ENCODE measurements at regions not wholly inside any gene's neighbourhood (a gene's known extent, or its start where the extent isn't known, plus 50 kb on each side); places are given as distances from the start of the nearest gene placed in this dataset.

- Histone ChIP-seq H3K27ac (ENCODE audit: low read depth, low read length) (no peak overlapping the region), H3K27me3 (ENCODE audit: insufficient read depth, low read length) (no peaks in the 10 kb centered on the region), H3K9me3 (ENCODE audit: insufficient read depth, low read depth, low read length) (no peaks in the 10 kb centered on the region), H3K36me3 (ENCODE audit: insufficient read depth, low read length) (no peaks in the 10 kb centered on the region), H3K4me3 (ENCODE audit: low read length) (no peak overlapping the region), H3K9ac (ENCODE audit: low read depth, low read length) (no peak overlapping the region), H3K4me1 (ENCODE audit: insufficient read depth, low read length) (peaks cover 11% of the 10 kb centered on the region; the same call in 1 of the 2 replicates)
- WGBS: 90% methylated on average over 3 of the region's 3 CpGs
Measured at GRCh38 chr14:61628016-61628725, 67.1 kb upstream of the HIF1A start.

GRCh38 chr14:61630399-61631044 is 64.8 kb upstream of the HIF1A start:
- Histone ChIP-seq H3K9ac (ENCODE audit: low read depth, low read length) (no peak overlapping the region), H3K27me3 (ENCODE audit: insufficient read depth, low read length) (no peaks in the 10 kb centered on the region), H3K4me3 (ENCODE audit: low read length) (no peak overlapping the region), H3K9me3 (ENCODE audit: insufficient read depth, low read depth, low read length) (no peaks in the 10 kb centered on the region), H3K36me3 (ENCODE audit: insufficient read depth, low read length) (no peaks in the 10 kb centered on the region), H3K4me1 (ENCODE audit: insufficient read depth, low read length) (peaks cover 11% of the 10 kb centered on the region; the same call in 1 of the 2 replicates), H3K27ac (ENCODE audit: low read depth, low read length) (no peak overlapping the region)
- 100% methylated on average over 2 of the region's 4 CpGs for WGBS

GRCh38 chr14:61631045-61631687 is 64.1 kb upstream of the HIF1A start:
- H3K4me1 ChIP-seq (ENCODE audit: insufficient read depth, low read length): peaks cover 11% of the 10 kb centered on the region; the same call in 1 of the 2 replicates
- WGBS: 86% methylated on average over 6 of the region's 6 CpGs
- H3K27ac ChIP-seq (ENCODE audit: low read depth, low read length): no peak overlapping the region
- no peaks in the 10 kb centered on the region for H3K27me3 ChIP-seq (ENCODE audit: insufficient read depth, low read length)
- no peaks in the 10 kb centered on the region for H3K9me3 ChIP-seq (ENCODE audit: insufficient read depth, low read depth, low read length)
- no peak overlapping the region for H3K4me3 ChIP-seq (ENCODE audit: low read length)
- no peaks in the 10 kb centered on the region for H3K36me3 ChIP-seq (ENCODE audit: insufficient read depth, low read length)
- no peak overlapping the region for H3K9ac ChIP-seq (ENCODE audit: low read depth, low read length)

GRCh38 chr14:61632401-61632800 is 62.9 kb upstream of the HIF1A start:
- Histone ChIP-seq H3K9ac (ENCODE audit: low read depth, low read length) (no peak overlapping the region), H3K4me3 (ENCODE audit: low read length) (no peak overlapping the region), H3K9me3 (ENCODE audit: insufficient read depth, low read depth, low read length) (no peaks in the 10 kb centered on the region), H3K4me1 (ENCODE audit: insufficient read depth, low read length) (peaks cover 11% of the 10 kb centered on the region; the same call in 1 of the 2 replicates), H3K36me3 (ENCODE audit: insufficient read depth, low read length) (no peaks in the 10 kb centered on the region), H3K27me3 (ENCODE audit: insufficient read depth, low read length) (no peaks in the 10 kb centered on the region), H3K27ac (ENCODE audit: low read depth, low read length) (no peak overlapping the region)
- 90% methylated on average over 1 of the region's 3 CpGs for WGBS

- Histone ChIP-seq H3K9me3 (ENCODE audit: insufficient read depth, low read depth, low read length) (no peaks in the 10 kb centered on the region), H3K27ac (ENCODE audit: low read depth, low read length) (no peak overlapping the region), H3K4me3 (ENCODE audit: low read length) (no peak overlapping the region), H3K4me1 (ENCODE audit: insufficient read depth, low read length) (peaks cover 9% of the 10 kb centered on the region; the same call in 1 of the 2 replicates), H3K27me3 (ENCODE audit: insufficient read depth, low read length) (no peaks in the 10 kb centered on the region), H3K9ac (ENCODE audit: low read depth, low read length) (no peak overlapping the region), H3K36me3 (ENCODE audit: insufficient read depth, low read length) (no peaks in the 10 kb centered on the region)
- WGBS: 100% methylated on average over 1 of the region's 1 CpG
Measured at GRCh38 chr14:61632807-61633206, 62.5 kb upstream of the HIF1A start.

- Histone ChIP-seq H3K36me3 (ENCODE audit: insufficient read depth, low read length) (no peaks in the 10 kb centered on the region), H3K9ac (ENCODE audit: low read depth, low read length) (no peak overlapping the region), H3K27me3 (ENCODE audit: insufficient read depth, low read length) (no peaks in the 10 kb centered on the region), H3K27ac (ENCODE audit: low read depth, low read length) (no peak overlapping the region), H3K4me1 (ENCODE audit: insufficient read depth, low read length) (no peaks in the 10 kb centered on the region), H3K4me3 (ENCODE audit: low read length) (no peak overlapping the region), H3K9me3 (ENCODE audit: insufficient read depth, low read depth, low read length) (no peaks in the 10 kb centered on the region)
- WGBS: no CpG with 5 or more reads among the region's 1 CpG
Measured at GRCh38 chr14:61636291-61636690, 59.0 kb upstream of the HIF1A start.

- Histone ChIP-seq H3K9ac (ENCODE audit: low read depth, low read length) (no peak overlapping the region), H3K27me3 (ENCODE audit: insufficient read depth, low read length) (no peaks in the 10 kb centered on the region), H3K4me1 (ENCODE audit: insufficient read depth, low read length) (no peaks in the 10 kb centered on the region), H3K4me3 (ENCODE audit: low read length) (no peak overlapping the region), H3K27ac (ENCODE audit: low read depth, low read length) (no peak overlapping the region), H3K36me3 (ENCODE audit: insufficient read depth, low read length) (no peaks in the 10 kb centered on the region), H3K9me3 (ENCODE audit: insufficient read depth, low read depth, low read length) (no peaks in the 10 kb centered on the region)
- WGBS: 88% methylated on average over 2 of the region's 3 CpGs
Measured at GRCh38 chr14:61636779-61637178, 58.5 kb upstream of the HIF1A start.

- WGBS: 93% methylated on average over 11 of the region's 12 CpGs
- H3K27me3 ChIP-seq (ENCODE audit: insufficient read depth, low read length): no peaks in the 10 kb centered on the region
- no peaks in the 10 kb centered on the region for H3K4me1 ChIP-seq (ENCODE audit: insufficient read depth, low read length)
- H3K36me3 ChIP-seq (ENCODE audit: insufficient read depth, low read length): no peaks in the 10 kb centered on the region
- H3K4me3 ChIP-seq (ENCODE audit: low read length): no peak overlapping the region
- no peak overlapping the region for H3K27ac ChIP-seq (ENCODE audit: low read depth, low read length)
- H3K9ac ChIP-seq (ENCODE audit: low read depth, low read length): no peak overlapping the region
- no peaks in the 10 kb centered on the region for H3K9me3 ChIP-seq (ENCODE audit: insufficient read depth, low read depth, low read length)
Measured at GRCh38 chr14:61638595-61639387, 56.5 kb upstream of the HIF1A start.

- no peaks in the 10 kb centered on the region for H3K27me3 ChIP-seq (ENCODE audit: insufficient read depth, low read length)
- no peaks in the 10 kb centered on the region for H3K9me3 ChIP-seq (ENCODE audit: insufficient read depth, low read depth, low read length)
- no peaks in the 10 kb centered on the region for H3K36me3 ChIP-seq (ENCODE audit: insufficient read depth, low read length)
- H3K27ac ChIP-seq (ENCODE audit: low read depth, low read length): no peak overlapping the region
- H3K9ac ChIP-seq (ENCODE audit: low read depth, low read length): no peak overlapping the region
- WGBS: 92% methylated on average over 14 of the region's 14 CpGs
- peaks cover 3% of the 10 kb centered on the region; the same call in 1 of the 2 replicates for H3K4me1 ChIP-seq (ENCODE audit: insufficient read depth, low read length)
- no peak overlapping the region for H3K4me3 ChIP-seq (ENCODE audit: low read length)
Measured at GRCh38 chr14:61640158-61641136, 54.9 kb upstream of the HIF1A start.

GRCh38 chr14:61641914-61642613 is 53.2 kb upstream of the HIF1A start:
- Histone ChIP-seq H3K9me3 (ENCODE audit: insufficient read depth, low read depth, low read length) (no peaks in the 10 kb centered on the region), H3K36me3 (ENCODE audit: insufficient read depth, low read length) (no peaks in the 10 kb centered on the region), H3K27me3 (ENCODE audit: insufficient read depth, low read length) (no peaks in the 10 kb centered on the region), H3K4me3 (ENCODE audit: low read length) (no peak overlapping the region), H3K9ac (ENCODE audit: low read depth, low read length) (no peak overlapping the region), H3K4me1 (ENCODE audit: insufficient read depth, low read length) (peaks cover 3% of the 10 kb centered on the region; the same call in 1 of the 2 replicates), H3K27ac (ENCODE audit: low read depth, low read length) (no peak overlapping the region)
- 84% methylated on average over 6 of the region's 6 CpGs for WGBS
